ENCODE measurements at regions not wholly inside any gene's neighbourhood (a gene's known extent, or its start where the extent isn't known, plus 50 kb on each side); places are given as distances from the start of the nearest gene placed in this dataset.

- no peak for DNase-seq (ENCODE audit: insufficient read length, low spot score)
- no peak for FAIRE-seq
- no peak for TF ChIP-seq POLR2AphosphoS5 (IDR thresholded peaks at IDR 0.05; ENCODE audit: low read depth, low read length)
- TF ChIP-seq POLR2A (IDR thresholded peaks at IDR 0.05; ENCODE audit: low read depth, low read length), result no peak
- TF ChIP-seq PAX5 (IDR thresholded peaks at IDR 0.05; ENCODE audit: insufficient read depth, low read length, severe bottlenecking), result no peak
- no peak for TF ChIP-seq POU2F2 (IDR thresholded peaks at IDR 0.05; ENCODE audit: low read depth, low read length)
- TF ChIP-seq SPI1 (IDR thresholded peaks at IDR 0.05; ENCODE audit: low read depth, low read length), result no peak
- no peak for TF ChIP-seq TAF1 (IDR thresholded peaks at IDR 0.05; ENCODE audit: low read depth, low read length)
These were observed 237.1 kb upstream of the AFDN start for GRCh38 chr6:167589615-167589940.

GRCh38 chr6:167590193-167590592 lies 236.5 kb upstream of the AFDN start:
- DNase-seq (ENCODE audit: insufficient read length, low spot score), result no peak

More at GRCh38 chr6:167590193-167590592, 236.5 kb upstream of the AFDN start:
- no peak for FAIRE-seq
- TF ChIP-seq PAX5 (IDR thresholded peaks at IDR 0.05; ENCODE audit: insufficient read depth, low read length, severe bottlenecking) (no peak), SPI1 (IDR thresholded peaks at IDR 0.05; ENCODE audit: low read depth, low read length) (no peak), POLR2A (IDR thresholded peaks at IDR 0.05; ENCODE audit: low read depth, low read length) (no peak), TAF1 (IDR thresholded peaks at IDR 0.05; ENCODE audit: low read depth, low read length) (no peak), POU2F2 (IDR thresholded peaks at IDR 0.05; ENCODE audit: low read depth, low read length) (no peak), POLR2AphosphoS5 (IDR thresholded peaks at IDR 0.05; ENCODE audit: low read depth, low read length) (no peak)
